ENCODE measurements at regions not wholly inside any gene's neighbourhood (a gene's known extent, or its start where the extent isn't known, plus 50 kb on each side); places are given as distances from the start of the nearest gene placed in this dataset.
A peak's percentile ranks its signal among the peaks of the same experiment; 100 is the strongest.
"Not testable (repeated sequence)": the region's sequence is repeated elsewhere in the genome, so short reads cannot be mapped to it uniquely, and the experiment has no call there.

GRCh38 chr5:174529925-174530681, 194.3 kb upstream of the MSX2 start:
- DNase-seq: no peak

- DNase-seq: peak in 1 of 2 experiments; percentile 0
Measured at GRCh38 chr5:174531782-174532191, 192.6 kb upstream of the MSX2 start.

- DNase-seq: no peak
Measured at GRCh38 chr5:174532455-174533453, 191.6 kb upstream of the MSX2 start.

- DNase-seq: no peak
Measured at GRCh38 chr5:174533751-174534241, 190.6 kb upstream of the MSX2 start.

GRCh38 chr5:174535669-174536068, 188.7 kb upstream of the MSX2 start:
- DNase-seq: no peak

- DNase-seq: not testable (repeated sequence)
Measured at GRCh38 chr5:174539823-174540222, 184.6 kb upstream of the MSX2 start.

- DNase-seq: no peak
Measured at GRCh38 chr5:174542037-174542436, 182.3 kb upstream of the MSX2 start.

GRCh38 chr5:174542471-174542870, 181.9 kb upstream of the MSX2 start:
- DNase-seq: no peak

- DNase-seq: no peak
Measured at GRCh38 chr5:174545926-174546325, 178.5 kb upstream of the MSX2 start.

- DNase-seq: no peak
Measured at GRCh38 chr5:174547814-174548213, 176.6 kb upstream of the MSX2 start.

- no peak for DNase-seq
Measured at GRCh38 chr5:174549254-174549653, 175.1 kb upstream of the MSX2 start.

- no peak for DNase-seq
Measured at GRCh38 chr5:174550026-174550425, 174.4 kb upstream of the MSX2 start.

- DNase-seq: no peak
Measured at GRCh38 chr5:174552428-174552827, 172.0 kb upstream of the MSX2 start.

- no peak for DNase-seq
Measured at GRCh38 chr5:174553556-174553955, 170.8 kb upstream of the MSX2 start.

GRCh38 chr5:174555726-174556125, 168.7 kb upstream of the MSX2 start:
- DNase-seq: no peak

- no peak for DNase-seq
Measured at GRCh38 chr5:174556756-174557155, 167.6 kb upstream of the MSX2 start.

- no peak for DNase-seq
Measured at GRCh38 chr5:174558190-174558589, 166.2 kb upstream of the MSX2 start.

GRCh38 chr5:174559141-174559540, 165.2 kb upstream of the MSX2 start:
- DNase-seq: no peak

- DNase-seq: no peak
Measured at GRCh38 chr5:174559566-174560090, 164.8 kb upstream of the MSX2 start.

- DNase-seq: no peak
Measured at GRCh38 chr5:174560861-174561260, 163.5 kb upstream of the MSX2 start.

GRCh38 chr5:174563040-174563439, 161.3 kb upstream of the MSX2 start:
- not testable (repeated sequence) for DNase-seq

GRCh38 chr5:174563899-174564298, 160.5 kb upstream of the MSX2 start:
- no peak for DNase-seq

GRCh38 chr5:174567506-174568141, 156.8 kb upstream of the MSX2 start:
- DNase-seq: no peak
